ENCODE measurements at regions not wholly inside any gene's neighbourhood (a gene's known extent, or its start where the extent isn't known, plus 50 kb on each side); places are given as distances from the start of the nearest gene placed in this dataset.

- TF ChIP-seq EZH2 (IDR thresholded peaks at IDR 0.05; ENCODE audit: low read length, missing control alignments) = no peak
- TF ChIP-seq, protein P1, sequence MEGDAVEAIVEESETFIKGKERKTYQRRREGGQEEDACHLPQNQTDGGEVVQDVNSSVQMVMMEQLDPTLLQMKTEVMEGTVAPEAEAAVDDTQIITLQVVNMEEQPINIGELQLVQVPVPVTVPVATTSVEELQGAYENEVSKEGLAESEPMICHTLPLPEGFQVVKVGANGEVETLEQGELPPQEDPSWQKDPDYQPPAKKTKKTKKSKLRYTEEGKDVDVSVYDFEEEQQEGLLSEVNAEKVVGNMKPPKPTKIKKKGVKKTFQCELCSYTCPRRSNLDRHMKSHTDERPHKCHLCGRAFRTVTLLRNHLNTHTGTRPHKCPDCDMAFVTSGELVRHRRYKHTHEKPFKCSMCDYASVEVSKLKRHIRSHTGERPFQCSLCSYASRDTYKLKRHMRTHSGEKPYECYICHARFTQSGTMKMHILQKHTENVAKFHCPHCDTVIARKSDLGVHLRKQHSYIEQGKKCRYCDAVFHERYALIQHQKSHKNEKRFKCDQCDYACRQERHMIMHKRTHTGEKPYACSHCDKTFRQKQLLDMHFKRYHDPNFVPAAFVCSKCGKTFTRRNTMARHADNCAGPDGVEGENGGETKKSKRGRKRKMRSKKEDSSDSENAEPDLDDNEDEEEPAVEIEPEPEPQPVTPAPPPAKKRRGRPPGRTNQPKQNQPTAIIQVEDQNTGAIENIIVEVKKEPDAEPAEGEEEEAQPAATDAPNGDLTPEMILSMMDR (conservative IDR thresholded peaks at IDR 0.05 in 1 of 2, IDR thresholded peaks at IDR 0.05 in 1 of 2; ENCODE audit: low read depth in 1 of 2, low read length in 2 of 2) = no peak
These were observed 135.6 kb upstream of the SMIM21 start for GRCh38 chr18:75563150-75563549.

All from fibroblast of lung (primary cell).